Fibroblast of skin of back (primary cell): ENCODE measurements at regions not wholly inside any gene's neighbourhood (a gene's known extent, or its start where the extent isn't known, plus 50 kb on each side); places are given as distances from the start of the nearest gene placed in this dataset.
"Not testable (repeated sequence)": the region's sequence is repeated elsewhere in the genome, so short reads cannot be mapped to it uniquely, and the experiment has no call there.

Experiments used
- DNase-seq: peaks from one replicate; pipeline ENCODE4 v3.0.0-alpha.2; 2013

DNA sequence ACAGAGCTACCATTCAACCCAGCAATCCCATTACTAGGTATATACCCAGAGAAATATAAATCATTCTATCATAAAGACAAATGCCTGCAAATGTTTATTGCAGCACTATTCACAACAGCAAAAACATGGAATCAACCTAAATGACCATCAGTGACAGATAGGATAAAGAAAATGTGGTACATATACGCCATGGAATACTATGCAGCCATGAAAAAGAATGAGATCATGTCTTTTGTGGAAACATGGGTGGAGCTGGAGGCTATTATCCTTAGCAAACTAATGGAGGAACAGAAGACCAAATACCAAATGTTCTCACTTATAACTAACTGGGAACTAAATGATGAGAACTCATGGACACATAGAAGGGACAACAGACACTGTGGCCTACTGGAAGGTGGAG, 318.9 kb downstream of the ZIC3 start:
- DNase-seq: not testable (repeated sequence)

GRCh38 chrX:137891431-137891830, 325.5 kb downstream of the ZIC3 start:
- no peak for DNase-seq

DNA sequence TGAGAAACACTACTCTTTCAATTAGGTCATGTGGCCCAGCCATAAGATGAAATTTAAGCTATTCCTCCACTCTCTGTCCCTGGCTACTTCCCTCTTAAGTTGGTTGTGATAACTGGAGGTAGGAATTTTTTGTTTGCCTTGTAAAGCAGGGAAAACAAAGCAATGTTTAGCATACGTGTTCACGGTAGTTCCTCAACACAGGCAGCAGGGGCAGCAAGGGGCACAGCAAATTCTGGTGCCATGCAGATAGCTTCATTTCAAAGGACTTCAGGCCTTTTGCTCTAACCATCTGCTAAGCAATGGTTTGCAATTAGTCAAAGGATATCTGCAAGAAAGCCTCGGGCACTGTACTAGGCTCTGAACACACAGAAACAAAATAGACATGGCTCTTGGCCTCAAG, 330.2 kb downstream of the ZIC3 start:
- no peak for DNase-seq

DNA sequence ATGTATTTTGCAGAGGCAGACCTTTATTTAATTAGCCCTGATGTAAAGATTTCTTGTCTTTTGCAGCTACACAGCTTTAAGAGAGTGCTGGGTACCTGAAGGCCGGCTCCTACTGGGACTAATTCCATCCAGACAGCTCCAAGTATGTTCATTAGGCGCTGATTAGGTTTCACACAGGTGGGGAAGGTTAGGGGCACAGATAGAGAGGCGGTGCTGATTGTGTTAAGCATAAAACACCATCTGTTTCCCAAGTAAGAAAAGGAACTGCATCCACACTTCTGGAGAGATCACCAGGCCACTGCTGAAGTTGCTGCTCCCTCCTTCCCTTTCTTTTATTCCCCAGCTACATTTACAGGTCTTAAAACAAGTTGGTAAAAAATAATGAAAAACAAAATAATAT, 349.5 kb downstream of the ZIC3 start:
- DNase-seq: no peak

DNA sequence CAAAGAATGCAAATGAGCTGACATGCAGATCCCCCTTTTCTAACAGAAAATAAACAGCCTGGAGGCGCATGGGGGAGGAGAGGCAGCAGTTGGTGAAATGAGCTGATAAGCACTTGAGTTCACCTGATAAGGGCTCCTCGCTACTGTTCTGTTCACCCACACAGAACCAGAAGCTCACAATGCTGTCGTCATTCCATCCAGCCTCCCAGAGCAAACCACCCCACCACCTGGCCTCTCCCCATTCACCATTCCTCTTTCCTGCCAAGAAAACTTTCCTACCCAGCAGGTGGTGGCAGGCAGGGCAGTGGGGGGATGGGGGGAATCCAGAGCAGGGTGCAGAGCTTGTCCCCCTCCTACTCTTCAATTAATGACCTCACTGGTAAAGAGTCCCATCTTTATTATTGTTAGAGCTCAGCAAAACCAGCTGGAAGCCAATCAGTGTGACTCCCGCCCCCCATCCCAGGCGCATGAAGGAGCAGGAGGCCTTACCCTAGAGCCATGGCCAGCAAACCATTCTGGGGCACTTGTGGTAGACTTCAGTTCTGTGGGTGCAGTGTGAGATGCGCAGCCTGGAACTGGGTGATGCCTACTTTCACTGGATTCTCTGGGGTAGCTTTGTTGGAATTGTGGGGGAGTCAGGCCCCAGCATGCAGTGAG, 350.3 kb downstream of the ZIC3 start:
- no peak for DNase-seq

DNA sequence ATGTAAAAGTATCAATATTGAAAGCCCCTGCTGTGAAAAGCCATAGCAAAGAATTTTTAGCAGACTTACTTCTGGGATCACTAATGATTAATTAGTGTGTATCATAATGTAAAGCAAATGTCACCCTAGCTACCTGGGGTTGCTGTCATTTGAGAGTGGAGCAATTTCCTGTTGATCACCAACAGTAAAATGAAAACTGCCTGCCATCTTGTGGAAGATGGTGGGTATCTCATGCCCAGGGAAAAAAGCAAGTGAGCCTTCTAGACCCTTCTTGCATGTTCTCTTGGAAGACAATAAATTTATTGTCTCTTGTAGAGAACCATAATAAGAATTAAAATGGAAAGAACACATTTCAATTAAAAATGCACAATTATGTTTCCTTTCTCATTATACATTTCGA, 360.2 kb downstream of the ZIC3 start:
- DNase-seq: peak; percentile 2

DNA sequence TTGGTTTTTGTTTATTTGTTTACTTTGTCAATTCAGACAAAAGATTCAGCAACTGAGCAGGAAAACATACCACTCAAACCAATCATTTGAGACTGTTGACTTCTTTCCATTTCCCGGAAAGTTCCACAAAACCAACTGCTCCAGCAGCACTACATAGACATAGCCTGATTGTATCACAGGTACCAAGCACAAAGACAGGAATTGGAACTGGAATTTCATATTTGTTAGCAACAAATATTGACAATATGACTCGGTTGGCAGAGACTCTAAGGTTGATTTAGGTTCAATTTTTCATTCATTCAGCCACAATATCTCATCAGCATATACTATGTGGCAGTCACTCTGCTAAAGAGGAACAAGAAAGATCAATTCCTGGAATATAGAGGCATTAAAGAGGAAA, 364.0 kb downstream of the ZIC3 start:
- DNase-seq: no peak

DNA sequence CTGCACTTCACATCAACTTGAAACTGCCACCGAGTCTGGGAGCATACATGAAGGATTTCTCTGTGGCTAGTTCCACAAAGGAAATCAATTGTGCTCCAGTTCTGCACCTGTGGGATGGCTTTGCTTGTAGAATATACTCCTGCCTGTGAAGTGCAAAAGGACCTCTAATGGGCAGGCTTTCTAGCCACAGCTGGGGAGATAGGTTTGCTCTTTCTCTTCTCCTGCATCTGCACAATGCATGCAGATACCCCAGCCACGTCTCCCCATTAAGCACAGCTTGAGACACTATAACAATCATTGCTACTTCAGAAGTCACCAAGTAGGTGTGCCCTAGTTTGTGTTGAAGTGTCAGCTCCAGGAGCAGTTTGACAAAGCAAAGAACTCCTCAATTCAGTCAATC, 364.6 kb downstream of the ZIC3 start:
- no peak for DNase-seq

DNA sequence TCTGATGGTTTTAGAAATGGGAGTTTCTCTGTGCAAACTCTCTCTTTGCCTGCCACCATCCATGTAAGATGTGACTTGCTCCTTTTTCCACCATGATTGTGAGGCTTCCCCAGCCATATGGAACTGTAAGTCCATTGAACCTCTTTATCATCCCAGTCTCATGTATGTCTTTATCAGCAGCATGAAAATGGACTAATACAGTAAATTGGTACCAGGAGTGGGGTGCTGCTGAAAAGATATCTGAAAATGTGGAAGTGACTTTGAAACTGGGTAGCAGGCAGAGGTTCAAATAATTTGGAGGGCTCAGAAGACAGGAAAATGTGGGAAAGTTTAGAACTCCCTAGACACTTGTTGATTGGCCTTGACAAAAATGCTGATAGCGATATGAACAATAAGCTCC, 368.3 kb downstream of the ZIC3 start:
- not testable (repeated sequence) for DNase-seq

DNA sequence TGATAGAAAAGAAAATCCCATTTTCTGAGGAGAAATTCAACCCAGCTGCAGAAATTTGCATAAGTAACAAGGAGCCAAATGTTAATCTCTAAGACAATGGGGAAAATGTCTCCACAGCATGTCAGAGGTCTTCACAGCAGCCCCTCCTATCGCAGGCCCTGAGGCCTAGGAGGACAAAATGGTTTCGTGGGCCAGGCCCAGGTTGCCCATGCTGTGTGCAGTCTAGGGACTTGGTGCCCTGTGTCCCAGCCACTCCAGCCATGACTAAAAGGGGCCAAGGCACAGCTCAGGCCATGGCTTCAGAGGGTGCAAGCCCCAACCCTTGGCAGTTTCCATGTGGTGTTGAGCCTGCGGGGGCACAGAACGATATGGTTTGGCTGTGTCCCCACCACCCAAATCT, 369.0 kb downstream of the ZIC3 start:
- not testable (repeated sequence) for DNase-seq

GRCh38 chrX:137945470-137945869, 379.5 kb downstream of the ZIC3 start:
- no peak for DNase-seq

DNA sequence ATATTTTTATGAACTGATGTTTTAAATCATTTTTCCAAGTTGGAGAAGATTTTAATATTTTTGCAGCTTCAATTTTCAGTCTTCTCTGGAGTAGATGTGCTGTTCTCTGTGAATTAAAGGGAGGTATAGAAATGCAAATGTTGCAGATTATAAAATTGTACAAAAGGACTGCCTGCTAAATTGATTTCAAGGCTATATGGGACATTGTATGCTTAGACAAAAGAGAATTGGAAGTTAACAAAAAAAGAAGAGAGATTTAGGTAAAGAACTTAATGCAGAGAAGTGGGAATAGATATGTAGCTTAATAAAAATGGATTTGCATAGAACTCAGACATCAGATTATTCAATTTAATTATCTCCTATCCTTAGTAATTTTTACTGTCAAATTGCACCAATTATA, 403.3 kb downstream of the ZIC3 start:
- DNase-seq: no peak

GRCh38 chrX:137982472-137983172, 416.7 kb downstream of the ZIC3 start:
- no peak for DNase-seq

DNA sequence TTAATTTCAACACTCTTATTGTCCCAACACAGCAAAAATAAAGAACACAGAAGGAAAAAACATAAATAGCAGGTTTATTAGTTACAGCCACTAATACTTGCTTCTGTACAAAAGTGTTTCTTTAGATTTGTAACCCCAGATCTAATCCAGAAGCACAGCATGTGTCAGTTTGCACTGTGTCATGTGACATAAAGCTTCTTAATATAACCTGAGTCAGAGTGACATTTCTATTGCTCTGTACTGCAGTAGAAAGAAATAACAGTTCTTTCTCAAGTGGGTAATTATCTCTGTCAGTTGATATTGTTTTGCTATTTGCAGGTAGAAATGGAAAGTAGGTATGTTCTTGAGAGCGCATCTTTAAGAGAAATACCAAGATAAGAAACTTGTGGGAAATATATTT, 422.5 kb downstream of the ZIC3 start:
- DNase-seq: no peak

- DNase-seq: no peak
Observed at GRCh38 chrX:137998619-137999018, 432.7 kb downstream of the ZIC3 start.

DNA sequence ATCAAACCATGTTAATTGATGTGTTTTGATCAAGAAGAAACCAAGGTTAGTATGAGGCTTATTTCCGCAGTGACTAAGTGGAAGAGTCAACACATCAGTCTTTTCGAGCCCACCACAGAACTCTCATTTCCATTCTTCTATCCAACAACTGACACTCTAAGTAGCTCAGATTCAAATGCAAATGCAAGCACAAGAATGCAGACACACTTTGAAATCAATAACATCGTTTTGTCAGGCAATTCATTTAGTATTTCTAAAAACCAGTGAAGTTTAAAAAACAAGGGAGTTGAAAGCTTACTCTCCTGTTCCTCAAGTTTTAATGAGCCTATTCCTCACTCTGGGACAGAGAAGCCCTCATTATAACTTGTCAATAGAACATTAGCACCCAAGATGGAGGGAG, 433.1 kb downstream of the ZIC3 start:
- no peak for DNase-seq

- no peak for DNase-seq
Observed at GRCh38 chrX:137999552-137999951, 433.6 kb downstream of the ZIC3 start.

DNA sequence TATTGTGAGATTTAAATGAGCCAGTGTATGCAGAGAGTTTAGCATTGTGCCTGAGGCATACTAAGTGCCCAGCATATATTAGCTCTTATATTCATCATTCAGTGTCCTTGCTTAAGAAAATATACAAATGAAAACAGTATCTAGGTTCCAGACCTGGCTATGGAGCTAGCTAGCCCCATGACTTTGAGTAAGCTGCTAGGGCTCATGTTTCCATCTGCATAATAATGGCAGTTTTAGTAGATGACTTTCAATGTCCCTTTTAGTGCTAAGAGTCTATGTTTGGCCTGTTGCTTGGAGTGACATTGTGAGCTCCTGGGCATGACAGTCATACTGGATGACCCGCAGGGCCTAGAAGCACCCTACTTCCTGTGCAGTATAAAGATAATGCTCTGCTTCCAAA, 435.3 kb downstream of the ZIC3 start:
- DNase-seq: no peak

DNA sequence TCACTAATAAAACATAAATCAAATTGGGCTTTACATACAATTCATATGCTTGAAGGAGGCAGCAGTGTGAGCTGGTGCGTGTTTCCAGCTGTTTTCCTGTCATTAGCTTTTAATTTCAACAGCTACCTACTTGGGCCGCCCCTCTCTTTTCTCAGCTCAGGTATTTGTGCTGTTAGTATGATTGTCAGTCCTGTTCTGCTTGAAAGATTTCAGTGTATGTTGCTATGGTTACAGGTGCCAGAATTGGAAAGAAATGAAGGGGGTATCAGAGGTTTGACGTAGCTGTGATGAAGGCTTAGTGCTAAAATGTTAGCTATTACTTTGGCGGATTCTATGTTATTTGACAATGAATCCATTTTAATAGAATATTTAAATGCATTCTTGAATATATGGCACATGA, 440.3 kb downstream of the ZIC3 start:
- no peak for DNase-seq

DNA sequence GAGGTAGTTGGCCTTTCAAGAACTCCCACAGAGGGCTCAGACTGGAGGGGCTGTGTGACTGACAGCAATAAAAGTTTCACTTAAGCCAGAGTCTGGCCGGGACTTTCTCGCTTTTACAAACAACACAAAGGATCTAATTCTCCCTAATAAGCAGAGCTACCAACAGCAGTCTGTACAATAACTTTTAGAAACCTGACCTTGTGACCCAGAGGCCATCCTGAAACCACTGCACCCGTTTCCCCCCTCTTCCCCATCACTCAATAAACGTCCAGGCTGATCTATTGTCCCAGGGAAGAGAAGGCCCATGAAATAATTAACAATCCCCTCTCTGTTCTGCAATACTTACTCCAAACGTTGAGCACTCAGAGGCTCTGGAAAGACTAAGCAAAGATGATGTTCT, 442.4 kb downstream of the ZIC3 start:
- DNase-seq: no peak

GRCh38 chrX:138011468-138011867, 445.5 kb downstream of the ZIC3 start:
- no peak for DNase-seq

GRCh38 chrX:138014577-138014976, 448.6 kb downstream of the ZIC3 start:
- DNase-seq: peak; percentile 8

- DNase-seq: peak; percentile 8
Observed at GRCh38 chrX:138018145-138018799, 452.3 kb downstream of the ZIC3 start.

DNA sequence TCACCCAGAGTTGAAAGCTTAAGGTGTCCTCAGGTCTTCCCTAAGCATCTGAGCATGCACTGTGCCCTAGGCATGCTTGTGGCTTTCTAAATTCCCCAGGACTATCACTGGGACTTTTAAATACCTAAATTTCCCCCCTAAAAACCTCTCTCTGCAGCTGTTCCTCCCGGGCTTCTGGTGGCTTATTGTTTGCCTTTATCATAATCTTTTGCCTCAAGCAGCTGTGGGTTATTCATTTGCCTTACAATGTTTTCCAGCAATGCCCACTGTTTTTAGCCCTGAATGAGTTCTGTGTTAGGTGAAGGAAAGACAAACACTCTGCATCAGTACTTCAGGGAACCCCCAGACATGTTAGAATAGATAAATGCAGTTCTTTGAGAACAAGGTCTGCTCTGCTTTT, 455.0 kb downstream of the ZIC3 start:
- DNase-seq: no peak
